ENCODE measurements at regions not wholly inside any gene's neighbourhood (a gene's known extent, or its start where the extent isn't known, plus 50 kb on each side); places are given as distances from the start of the nearest gene placed in this dataset.

- TF ChIP-seq SUZ12 (IDR thresholded peaks at IDR 0.05) = no peak
- TF ChIP-seq PKNOX1 (IDR thresholded peaks at IDR 0.05) = no peak
- no peak for TF ChIP-seq BHLHE40 (IDR thresholded peaks at IDR 0.05; ENCODE audit: borderline replicate concordance)
- no peak for TF ChIP-seq FOXM1 (IDR thresholded peaks at IDR 0.05; ENCODE audit: borderline replicate concordance)
- TF ChIP-seq FOXA1 (IDR thresholded peaks at IDR 0.05) = no peak
- no peak for TF ChIP-seq ZNF384 (IDR thresholded peaks at IDR 0.05)
- no peak for TF ChIP-seq LEF1 (IDR thresholded peaks at IDR 0.05; ENCODE audit: borderline replicate concordance)
- no peak for TF ChIP-seq ELF4 (IDR thresholded peaks at IDR 0.05)
- TF ChIP-seq HDGF (IDR thresholded peaks at IDR 0.05; ENCODE audit: borderline replicate concordance) = no peak
- no peak for TF ChIP-seq CTBP1 (IDR thresholded peaks at IDR 0.05; ENCODE audit: borderline replicate concordance)
Measured at GRCh38 chr2:176646033-176646615, 376.9 kb downstream of the MTX2 start.

All from HEK293T (cell line).